SK-N-SH (cell line): ENCODE measurements at regions not wholly inside any gene's neighbourhood (a gene's known extent, or its start where the extent isn't known, plus 50 kb on each side); places are given as distances from the start of the nearest gene placed in this dataset.

Experiments used
- CTCF ChIA-PET: fragments of 300-600, 350-600 bp; formaldehyde crosslinking; extraction: SDS; loops from one replicate; lab custom pipeline; 2021; lab: Yijun Ruan, JAX
- POLR2A ChIA-PET: fragments of 350-600 bp; sonication (Branson Sonifier 250); formaldehyde crosslinking; extraction: SDS; loops from one replicate; lab custom pipeline; 2020; ENCODE audit warnings: antibody characterized with exemption, inconsistent platforms; lab: Yijun Ruan, JAX
- DNase-seq: peaks from one replicate; pipeline ENCODE4 v3.0.0; 2012
- H2AFZ ChIP-seq: fragments of 200-600 bp; sonication (generic); 2 replicates; pipeline ENCODE4 v1.8.1; 2016; ENCODE audit warnings: antibody characterized with exemption, mild to moderate bottlenecking, low read depth
- H3F3A ChIP-seq: fragments of 200-600 bp; sonication (generic); replicated peaks from 2 replicates; pipeline ENCODE3; 2016; ENCODE audit warnings: antibody characterized with exemption, mild to moderate bottlenecking; ENCODE audit not compliant: insufficient read depth
- H3K27ac ChIP-seq, 2 experiments: fragments of 200-500 bp in 1 of 2; fragments of 200-600 bp in 1 of 2; sonication (Bioruptor generic) in 1 of 2; sonication (generic), shearing (Covaris generic) in 1 of 2; 2 replicates each; pipeline versions ENCODE4 v1.5.1 to v1.6.1; 2014 to 2016; ENCODE audit warnings: low read depth in 2 of 2, inconsistent platforms in 1 of 2, low read length in 1 of 2, mild to moderate bottlenecking in 1 of 2, mixed read lengths in 1 of 2
- H3K27me3 ChIP-seq: fragments of 200-600 bp; sonication (generic), shearing (Covaris generic); 2 replicates; pipeline ENCODE4 v1.6.1; 2016; ENCODE audit warnings: mixed run types; ENCODE audit not compliant: insufficient read depth
- H3K36me3 ChIP-seq, 2 experiments: fragments of 200-500 bp in 1 of 2; fragments of 200-600 bp in 1 of 2; sonication (Bioruptor generic) in 1 of 2; sonication (generic) in 1 of 2; replicated peaks in 1 of 2; 2 replicates each; pipeline versions ENCODE3 to v1.5.1; 2014 to 2016; ENCODE audit warnings: low read length in 1 of 2, mild to moderate bottlenecking in 1 of 2; ENCODE audit not compliant: insufficient read depth in 2 of 2, control insufficient read depth in 1 of 2
- H3K4me1 ChIP-seq, 2 experiments: fragments of 200-500 bp in 1 of 2; fragments of 200-600 bp in 1 of 2; sonication (Bioruptor generic) in 1 of 2; sonication (generic), shearing (Covaris generic) in 1 of 2; 2 replicates each; pipeline versions ENCODE4 v1.5.1 to v1.6.1; 2014 to 2016; ENCODE audit warnings: low read depth in 1 of 2, low read length in 1 of 2, mixed run types in 1 of 2; ENCODE audit not compliant: insufficient read depth in 2 of 2, control insufficient read depth in 1 of 2
- H3K4me2 ChIP-seq: fragments of 200-600 bp; sonication (generic), shearing (Covaris generic); 2 replicates; pipeline ENCODE4 v1.6.1; 2017; ENCODE audit warnings: mixed run types
- H3K4me3 ChIP-seq, 2 experiments: fragments of 200-500 bp in 1 of 2; fragments of 200-600 bp in 1 of 2; sonication (Bioruptor generic) in 1 of 2; sonication (generic), shearing (Covaris generic) in 1 of 2; 2 replicates each; pipeline versions ENCODE4 v1.5.1 to v1.8.1; 2014 to 2016; ENCODE audit warnings: low read depth in 2 of 2, inconsistent platforms in 1 of 2, low read length in 1 of 2, mild to moderate bottlenecking in 1 of 2, mixed read lengths in 1 of 2, moderate library complexity in 1 of 2
- H3K79me2 ChIP-seq: fragments of 200-600 bp; sonication (generic); 2 replicates; pipeline ENCODE4 v1.8.1; 2017; ENCODE audit warnings: mild to moderate bottlenecking; ENCODE audit not compliant: insufficient read depth
- H3K9ac ChIP-seq: fragments of 200-600 bp; sonication (generic); 2 replicates; pipeline ENCODE4 v1.6.1; 2017; ENCODE audit warnings: mixed run types
- H3K9me2 ChIP-seq: fragments of 200-600 bp; sonication (generic); 2 replicates; pipeline ENCODE4 v1.6.1; 2017; ENCODE audit warnings: mixed run types
- H3K9me3 ChIP-seq: fragments of 200-600 bp; sonication (generic); 2 replicates; pipeline ENCODE4 v1.6.1; 2017; ENCODE audit warnings: mixed run types, mild to moderate bottlenecking, moderate library complexity
- H4K20me1 ChIP-seq: fragments of 200-600 bp; sonication (generic); 2 replicates; pipeline ENCODE4 v1.6.1; 2017; ENCODE audit warnings: mild to moderate bottlenecking, mixed run types; ENCODE audit not compliant: insufficient read depth
- EP300 ChIP-seq, 2 experiments: IDR thresholded peaks; 2 replicates each; pipeline versions ENCODE4 v1.4.0 to v1.6.1; 2012; ENCODE audit warnings: borderline replicate concordance in 1 of 2, low read depth in 1 of 2, low read length in 1 of 2
- EZH2phosphoT487 ChIP-seq: fragments of 200-600 bp; sonication (generic); IDR thresholded peaks from 2 replicates; pipeline ENCODE4 v1.6.1; 2017; ENCODE audit warnings: low read depth, mixed run types, mild to moderate bottlenecking, antibody characterized with exemption, moderate library complexity, borderline replicate concordance
- FOSL2 ChIP-seq: IDR thresholded peaks from 2 replicates; pipeline ENCODE4 v1.4.0; 2012; ENCODE audit warnings: low read depth, mild to moderate bottlenecking, moderate library complexity, borderline replicate concordance
- FOXJ3 ChIP-seq: sonication (generic); formaldehyde crosslinking; IDR thresholded peaks from 2 replicates; pipeline ENCODE4 v1.5.1; 2020; ENCODE audit warnings: mild to moderate bottlenecking, missing genetic modification reagents
- FOXM1 ChIP-seq: IDR thresholded peaks from 2 replicates; pipeline ENCODE4 v1.4.0; 2012; ENCODE audit warnings: low read depth, mild to moderate bottlenecking
- GABPA ChIP-seq: IDR thresholded peaks from 2 replicates; pipeline ENCODE4 v1.4.0; 2012; ENCODE audit warnings: low read depth, mild to moderate bottlenecking
- GATA2 ChIP-seq: sonication (generic); formaldehyde crosslinking; IDR thresholded peaks from 2 replicates; pipeline ENCODE4 v1.5.0; 2020; ENCODE audit warnings: mild to moderate bottlenecking, missing genetic modification reagents
- JUND ChIP-seq: IDR thresholded peaks from 2 replicates; pipeline ENCODE4 v1.4.0; 2012
- MEF2A ChIP-seq: IDR thresholded peaks from 2 replicates; pipeline ENCODE4 v1.4.0; 2012; ENCODE audit warnings: low read depth, borderline replicate concordance
- MXI1 ChIP-seq: IDR thresholded peaks from 2 replicates; pipeline ENCODE4 v1.6.1; 2012; ENCODE audit warnings: mild to moderate bottlenecking, low read depth, low read length, improper control_type of control experiment
- NFIC ChIP-seq: IDR thresholded peaks from 2 replicates; pipeline ENCODE4 v1.4.0; 2012; ENCODE audit warnings: borderline replicate concordance
- RXRA ChIP-seq: IDR thresholded peaks from 2 replicates; pipeline ENCODE4 v1.4.0; 2012; ENCODE audit warnings: low read depth, mild to moderate bottlenecking, borderline replicate concordance
- TEAD4 ChIP-seq: IDR thresholded peaks from 2 replicates; pipeline ENCODE4 v1.4.0; 2012; ENCODE audit warnings: mild to moderate bottlenecking, borderline replicate concordance; ENCODE audit not compliant: insufficient read depth
- TF ChIP-seq, protein P1 (sequence below): IDR thresholded peaks from 2 replicates; pipeline ENCODE4 v1.6.1; 2012; ENCODE audit warnings: mild to moderate bottlenecking, low read depth, low read length, moderate library complexity
- TF ChIP-seq, protein P2 (sequence below): fragments of 200-600 bp; sonication (generic); IDR thresholded peaks from 2 replicates; pipeline ENCODE4 v1.6.1; 2017; ENCODE audit warnings: antibody characterized with exemption, mild to moderate bottlenecking, moderate library complexity

DNA sequence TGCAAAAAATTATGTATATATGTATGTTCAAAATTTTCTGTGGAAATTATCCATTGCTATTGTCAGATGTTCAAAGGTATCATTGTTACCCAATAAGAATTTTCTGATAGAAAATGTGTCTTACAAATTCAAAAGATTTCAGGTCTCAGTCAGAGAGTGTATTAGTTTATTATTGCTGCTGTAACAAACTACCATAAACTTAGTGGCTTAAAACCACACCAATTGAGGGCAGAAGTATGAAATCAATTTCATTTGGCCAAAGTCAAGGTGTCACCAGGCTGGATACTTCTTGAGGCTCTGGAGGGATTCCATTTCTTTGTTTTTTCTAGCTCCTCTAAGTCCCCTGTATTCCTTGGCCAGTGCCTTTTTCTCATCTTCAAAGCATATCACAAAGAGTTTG, 914.4 kb upstream of the ROBO1 start:
- no peak overlapping the region for H2AFZ ChIP-seq
- no peak overlapping the region for H3K27ac ChIP-seq
- TF ChIP-seq JUND = no peak
- TF ChIP-seq FOXM1 = no peak
- no peak for TF ChIP-seq NFIC
- no peak for TF ChIP-seq FOXJ3 (CRISPR knock-in tag)
- TF ChIP-seq, protein P1, sequence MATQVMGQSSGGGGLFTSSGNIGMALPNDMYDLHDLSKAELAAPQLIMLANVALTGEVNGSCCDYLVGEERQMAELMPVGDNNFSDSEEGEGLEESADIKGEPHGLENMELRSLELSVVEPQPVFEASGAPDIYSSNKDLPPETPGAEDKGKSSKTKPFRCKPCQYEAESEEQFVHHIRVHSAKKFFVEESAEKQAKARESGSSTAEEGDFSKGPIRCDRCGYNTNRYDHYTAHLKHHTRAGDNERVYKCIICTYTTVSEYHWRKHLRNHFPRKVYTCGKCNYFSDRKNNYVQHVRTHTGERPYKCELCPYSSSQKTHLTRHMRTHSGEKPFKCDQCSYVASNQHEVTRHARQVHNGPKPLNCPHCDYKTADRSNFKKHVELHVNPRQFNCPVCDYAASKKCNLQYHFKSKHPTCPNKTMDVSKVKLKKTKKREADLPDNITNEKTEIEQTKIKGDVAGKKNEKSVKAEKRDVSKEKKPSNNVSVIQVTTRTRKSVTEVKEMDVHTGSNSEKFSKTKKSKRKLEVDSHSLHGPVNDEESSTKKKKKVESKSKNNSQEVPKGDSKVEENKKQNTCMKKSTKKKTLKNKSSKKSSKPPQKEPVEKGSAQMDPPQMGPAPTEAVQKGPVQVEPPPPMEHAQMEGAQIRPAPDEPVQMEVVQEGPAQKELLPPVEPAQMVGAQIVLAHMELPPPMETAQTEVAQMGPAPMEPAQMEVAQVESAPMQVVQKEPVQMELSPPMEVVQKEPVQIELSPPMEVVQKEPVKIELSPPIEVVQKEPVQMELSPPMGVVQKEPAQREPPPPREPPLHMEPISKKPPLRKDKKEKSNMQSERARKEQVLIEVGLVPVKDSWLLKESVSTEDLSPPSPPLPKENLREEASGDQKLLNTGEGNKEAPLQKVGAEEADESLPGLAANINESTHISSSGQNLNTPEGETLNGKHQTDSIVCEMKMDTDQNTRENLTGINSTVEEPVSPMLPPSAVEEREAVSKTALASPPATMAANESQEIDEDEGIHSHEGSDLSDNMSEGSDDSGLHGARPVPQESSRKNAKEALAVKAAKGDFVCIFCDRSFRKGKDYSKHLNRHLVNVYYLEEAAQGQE = no peak
- no peak for TF ChIP-seq EP300 (IDR thresholded peaks at IDR 0.05; ENCODE audit: borderline replicate concordance in 1 of 2, low read depth in 1 of 2, low read length in 1 of 2)
- TF ChIP-seq MXI1 = no peak
- TF ChIP-seq FOSL2 = no peak
- TF ChIP-seq, protein P2, sequence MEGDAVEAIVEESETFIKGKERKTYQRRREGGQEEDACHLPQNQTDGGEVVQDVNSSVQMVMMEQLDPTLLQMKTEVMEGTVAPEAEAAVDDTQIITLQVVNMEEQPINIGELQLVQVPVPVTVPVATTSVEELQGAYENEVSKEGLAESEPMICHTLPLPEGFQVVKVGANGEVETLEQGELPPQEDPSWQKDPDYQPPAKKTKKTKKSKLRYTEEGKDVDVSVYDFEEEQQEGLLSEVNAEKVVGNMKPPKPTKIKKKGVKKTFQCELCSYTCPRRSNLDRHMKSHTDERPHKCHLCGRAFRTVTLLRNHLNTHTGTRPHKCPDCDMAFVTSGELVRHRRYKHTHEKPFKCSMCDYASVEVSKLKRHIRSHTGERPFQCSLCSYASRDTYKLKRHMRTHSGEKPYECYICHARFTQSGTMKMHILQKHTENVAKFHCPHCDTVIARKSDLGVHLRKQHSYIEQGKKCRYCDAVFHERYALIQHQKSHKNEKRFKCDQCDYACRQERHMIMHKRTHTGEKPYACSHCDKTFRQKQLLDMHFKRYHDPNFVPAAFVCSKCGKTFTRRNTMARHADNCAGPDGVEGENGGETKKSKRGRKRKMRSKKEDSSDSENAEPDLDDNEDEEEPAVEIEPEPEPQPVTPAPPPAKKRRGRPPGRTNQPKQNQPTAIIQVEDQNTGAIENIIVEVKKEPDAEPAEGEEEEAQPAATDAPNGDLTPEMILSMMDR = no peak
- no peak for TF ChIP-seq MEF2A
- TF ChIP-seq TEAD4 = no peak
- no peak for TF ChIP-seq GABPA
- no peak for TF ChIP-seq EZH2phosphoT487
- TF ChIP-seq RXRA = no peak
- TF ChIP-seq GATA2 = no peak
- no peaks in the 10 kb centered on the region for H3K79me2 ChIP-seq
- H3K9me3 ChIP-seq = no peaks in the 10 kb centered on the region
- H3K4me2 ChIP-seq = no peak overlapping the region
- no peaks in the 10 kb centered on the region for H3K36me3 ChIP-seq
- ChIA-PET CTCF (interaction anchor here (2.7 kb wide), 1 partner anchor 1161 kb away, joined by 10 read pairs; no protein-coding TSS in a partner anchor), POLR2A (no interaction called here)
- no peak overlapping the region for H3K9ac ChIP-seq
- no peak overlapping the region for H3K4me3 ChIP-seq
- DNase-seq = no peak
- no peaks in the 10 kb centered on the region for H3F3A ChIP-seq
- no peaks in the 10 kb centered on the region for H3K4me1 ChIP-seq
- no peaks in the 10 kb centered on the region for H3K9me2 ChIP-seq
- H3K27me3 ChIP-seq = no peaks in the 10 kb centered on the region
- H4K20me1 ChIP-seq = no peaks in the 10 kb centered on the region
